NCI-H446 (cell line): ENCODE measurements at regions not wholly inside any gene's neighbourhood (a gene's known extent, or its start where the extent isn't known, plus 50 kb on each side); places are given as distances from the start of the nearest gene placed in this dataset.

Source experiments
- DNase-seq, 2 experiments: peaks; one replicate each; lab custom pipeline; 2025; lab: John Stamatoyannopoulos, UW

DNA sequence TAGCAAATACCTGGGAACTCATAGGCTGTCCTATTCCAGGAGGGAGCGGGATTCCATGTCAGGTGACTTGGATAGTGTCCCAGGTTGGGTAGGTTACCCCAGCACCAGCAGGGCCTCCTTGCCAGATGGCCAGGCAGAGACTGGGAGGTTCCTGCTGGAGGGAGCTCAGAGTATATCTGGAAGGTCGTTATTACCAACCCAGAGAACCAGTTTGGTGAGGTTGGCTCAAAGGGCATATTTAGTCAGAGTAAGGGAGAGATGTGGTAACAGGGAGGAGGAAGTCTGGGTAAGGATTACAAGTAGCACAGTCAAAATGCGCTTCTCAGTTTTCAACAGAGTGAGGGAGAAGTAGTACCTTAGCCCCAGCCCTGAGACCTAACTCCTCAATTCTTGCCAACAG lies 53.3 kb upstream of the LNX1 start:
- DNase-seq: peak in 1 of 2 experiments; percentile 36
